WERI-Rb-1 (cell line): ENCODE measurements at regions not wholly inside any gene's neighbourhood (a gene's known extent, or its start where the extent isn't known, plus 50 kb on each side); places are given as distances from the start of the nearest gene placed in this dataset.

ENCODE experiments used
- DNase-seq: peaks from one replicate; pipeline ENCODE4 v3.0.0-alpha.2; 2020
- H3K27ac ChIP-seq: fragments of 250-450 bp; sonication (Bioruptor Pico); 2 replicates; pipeline ENCODE4 v1.5.1; 2020; ENCODE audit warnings: mild to moderate bottlenecking, moderate library complexity
- H3K27me3 ChIP-seq: fragments of 250-450 bp; sonication (Bioruptor Pico); 2 replicates; pipeline ENCODE4 v1.5.1; 2021; ENCODE audit warnings: mild to moderate bottlenecking, low read depth, moderate library complexity; ENCODE audit not compliant: insufficient read depth, severe bottlenecking
- H3K36me3 ChIP-seq: fragments of 250-450 bp; sonication (Bioruptor Pico); 2 replicates; pipeline ENCODE4 v1.5.1; 2020; ENCODE audit warnings: mild to moderate bottlenecking, moderate library complexity
- H3K4me3 ChIP-seq: 2 replicates; pipeline ENCODE4 v1.5.1; 2011; ENCODE audit warnings: low read depth, mild to moderate bottlenecking, control low read depth, low read length
- H3K9me3 ChIP-seq: fragments of 250-450 bp; sonication (Bioruptor Pico); 2 replicates; pipeline ENCODE4 v1.5.1; 2021; ENCODE audit warnings: mild to moderate bottlenecking, moderate library complexity; ENCODE audit not compliant: severe bottlenecking
- CTCF ChIP-seq: IDR thresholded peaks from 2 replicates; pipeline ENCODE4 v1.5.1; 2011; ENCODE audit warnings: low read depth, mild to moderate bottlenecking, control low read depth, inconsistent platforms, low read length

GRCh38 chr4:157444014-157444413 is 223.5 kb downstream of the GRIA2 start:
- no peaks in the 10 kb centered on the region for H3K9me3 ChIP-seq
- no peak for TF ChIP-seq CTCF
- no peaks in the 10 kb centered on the region for H3K36me3 ChIP-seq
- no peak overlapping the region for H3K4me3 ChIP-seq
- H3K27ac ChIP-seq = no peak overlapping the region
- H3K27me3 ChIP-seq = no peaks in the 10 kb centered on the region
- DNase-seq = no peak

- Histone ChIP-seq H3K27me3 (no peaks in the 10 kb centered on the region), H3K36me3 (no peaks in the 10 kb centered on the region), H3K9me3 (no peaks in the 10 kb centered on the region), H3K4me3 (no peak overlapping the region), H3K27ac (no peak overlapping the region)
- DNase-seq = no peak
- no peak for TF ChIP-seq CTCF
Observed at GRCh38 chr4:157443537-157443936, 223.0 kb downstream of the GRIA2 start.

GRCh38 chr4:157425897-157426296 is 205.4 kb downstream of the GRIA2 start:
- no peak for TF ChIP-seq CTCF
- no peaks in the 10 kb centered on the region for H3K27me3 ChIP-seq
- H3K4me3 ChIP-seq = no peak overlapping the region
- no peak for DNase-seq
- no peaks in the 10 kb centered on the region for H3K9me3 ChIP-seq
- no peak overlapping the region for H3K27ac ChIP-seq
- H3K36me3 ChIP-seq = no peaks in the 10 kb centered on the region

DNA sequence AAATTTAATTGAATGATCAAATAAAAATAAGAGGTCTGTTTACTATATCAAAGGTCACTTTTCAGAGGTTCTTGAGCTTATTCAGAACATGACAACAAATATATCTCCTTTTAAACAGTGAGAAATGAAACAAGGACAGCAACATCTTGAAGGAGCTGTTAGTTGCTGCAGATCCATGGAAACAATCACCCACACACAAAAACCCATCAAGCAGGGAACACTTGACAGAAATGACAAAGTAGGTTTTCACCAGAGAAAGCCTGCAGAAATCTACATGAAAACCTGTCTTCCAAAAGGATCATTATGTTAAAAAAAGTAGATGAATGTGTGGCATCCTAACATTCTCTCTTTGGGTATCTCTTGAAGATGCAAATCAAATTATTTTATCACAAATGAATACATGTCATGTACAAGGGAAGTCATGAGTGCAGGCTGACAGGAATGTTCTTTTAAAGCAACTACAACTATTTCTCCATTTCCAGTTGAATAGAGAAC is 203.0 kb downstream of the GRIA2 start:
- H3K36me3 ChIP-seq = no peaks in the 10 kb centered on the region
- no peak overlapping the region for H3K27ac ChIP-seq
- no peaks in the 10 kb centered on the region for H3K9me3 ChIP-seq
- no peak for TF ChIP-seq CTCF
- no peak for DNase-seq
- H3K4me3 ChIP-seq = no peak overlapping the region
- no peaks in the 10 kb centered on the region for H3K27me3 ChIP-seq

- Histone ChIP-seq H3K27ac (no peak overlapping the region), H3K4me3 (no peak overlapping the region), H3K9me3 (no peaks in the 10 kb centered on the region), H3K36me3 (no peaks in the 10 kb centered on the region), H3K27me3 (no peaks in the 10 kb centered on the region)
- TF ChIP-seq CTCF = no peak
- no peak for DNase-seq
Observed at GRCh38 chr4:157421365-157421764, 200.8 kb downstream of the GRIA2 start.
